Ascending aorta (tissue), 2 donors: ENCODE measurements at regions not wholly inside any gene's neighbourhood (a gene's known extent, or its start where the extent isn't known, plus 50 kb on each side); places are given as distances from the start of the nearest gene placed in this dataset.

Source experiments
- DNase-seq, 2 donors: peaks; one replicate each; pipeline ENCODE4 v3.0.0-alpha.2; 2019; ENCODE audit warnings: low spot score in 2 of 2
- H3K27ac ChIP-seq, 2 donors: fragments of 200-600 bp; sonication (generic); one replicate each; pipeline ENCODE4 v1.5.1; 2016 to 2017; ENCODE audit warnings: mild to moderate bottlenecking in 1 of 2
- H3K27me3 ChIP-seq: fragments of 200-600 bp; sonication (generic); one replicate; pipeline ENCODE4 v1.5.1; 2017
- H3K36me3 ChIP-seq, 2 donors: fragments of 200-600 bp; sonication (generic); one replicate each; pipeline ENCODE4 v1.5.1; 2016
- H3K4me1 ChIP-seq, 2 donors: fragments of 200-600 bp; sonication (generic); one replicate each; pipeline ENCODE4 v1.5.1; 2016 to 2017; ENCODE audit warnings: mild to moderate bottlenecking in 1 of 2
- H3K4me3 ChIP-seq, 2 donors: fragments of 200-600 bp; sonication (generic); one replicate each; pipeline ENCODE4 v1.5.1; 2016 to 2017; ENCODE audit warnings: mild to moderate bottlenecking in 1 of 2
- H3K9me3 ChIP-seq, 2 donors: fragments of 200-600 bp; sonication (generic); one replicate each; pipeline ENCODE4 v1.5.1; 2016
- CTCF ChIP-seq, 3 experiments: fragments of 200-600 bp in 2 of 3; fragments of 450-650 bp in 1 of 3; sonication (generic) in 2 of 3; IDR thresholded peaks; one replicate each; pipeline ENCODE4 v1.5.1; 2016 to 2019; ENCODE audit warnings: antibody characterized with exemption in 3 of 3, mild to moderate bottlenecking in 1 of 3, moderate library complexity in 1 of 3
- intact Hi-C: fragments of 100-400 bp; cut with DNase I; formaldehyde crosslinking; loops from one replicate; pipeline ENCODE4 v1.15.1; 2023

DNA sequence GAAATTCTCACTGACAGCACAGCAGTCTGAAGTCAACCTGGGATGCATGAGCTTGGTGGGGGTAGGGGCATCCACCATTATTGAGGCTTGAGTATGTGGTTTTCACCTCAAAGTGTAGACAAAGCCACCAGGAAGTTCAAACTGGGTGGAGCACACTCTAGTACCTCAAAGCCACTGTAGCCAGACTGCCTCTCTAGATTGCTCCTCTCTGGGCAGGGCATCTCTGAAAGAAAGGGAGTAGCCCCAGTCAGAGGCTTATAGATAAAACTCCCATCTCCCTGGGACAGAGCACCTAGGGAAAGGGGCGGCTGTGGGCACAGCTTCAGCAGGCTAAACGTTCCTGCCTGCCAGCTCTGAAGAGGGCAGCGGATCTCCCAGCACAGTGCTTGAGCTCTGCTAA lies 143.0 kb downstream of the KITLG start:
- H3K27me3 ChIP-seq = no peaks in the 10 kb centered on the region

More for the DNA sequence above, 143.0 kb downstream of the KITLG start:
- DNase-seq = no peak
- Histone ChIP-seq H3K4me3 (no peak overlapping the region), H3K36me3 (no peaks in the 10 kb centered on the region), H3K4me1 (no peaks in the 10 kb centered on the region), H3K27ac (no peak overlapping the region), H3K9me3 (peaks cover 0 to 4% of the 10 kb centered on the region in 2 donors)
- intact Hi-C loops = no loop called here
- TF ChIP-seq CTCF (IDR thresholded peaks at IDR 0.05) = no peak
